Breast epithelium (tissue), 3 donors: ENCODE measurements at regions not wholly inside any gene's neighbourhood (a gene's known extent, or its start where the extent isn't known, plus 50 kb on each side); places are given as distances from the start of the nearest gene placed in this dataset.

Experiments
- CTCF ChIP-seq, 3 donors: fragments of 450-650 bp; IDR thresholded peaks; one replicate each; pipeline ENCODE4 v1.5.1; 2016 to 2017; ENCODE audit warnings: antibody characterized with exemption in 3 of 3, mild to moderate bottlenecking in 3 of 3, moderate library complexity in 3 of 3
- POLR2A ChIP-seq: fragments of 450-650 bp; IDR thresholded peaks from one replicate; pipeline ENCODE4 v1.6.1; 2016; ENCODE audit warnings: antibody characterized with exemption, mild to moderate bottlenecking, moderate library complexity
- POLR2AphosphoS5 ChIP-seq, 3 donors: sonication (generic); formaldehyde crosslinking; IDR thresholded peaks; one replicate each; pipeline ENCODE4 v1.6.1; 2017; ENCODE audit warnings: antibody characterized with exemption in 3 of 3

- no peak for TF ChIP-seq POLR2A
- no peak for TF ChIP-seq CTCF (IDR thresholded peaks at IDR 0.05)
- no peak for TF ChIP-seq POLR2AphosphoS5 (IDR thresholded peaks at IDR 0.05)
These were observed 1132.4 kb upstream of the CDH2 start for GRCh38 chr18:29309366-29309765.
